CD8-positive, alpha-beta memory T cell (primary cell): ENCODE measurements at regions not wholly inside any gene's neighbourhood (a gene's known extent, or its start where the extent isn't known, plus 50 kb on each side); places are given as distances from the start of the nearest gene placed in this dataset.

Experiments used
- CTCF ChIA-PET: fragments of 350-600 bp; sonication (Branson Sonifier 250); formaldehyde crosslinking; loops from one replicate; lab custom pipeline; 2021; ENCODE audit warnings: antibody characterized with exemption; lab: Charles Lee
- POLR2A ChIA-PET: fragments of 350-600 bp; sonication (Branson Sonifier 250); formaldehyde crosslinking; loops from one replicate; lab custom pipeline; 2021; ENCODE audit warnings: antibody characterized with exemption; lab: Charles Lee
- DNase-seq, 5 donors: peaks; one replicate each; pipeline versions ENCODE4 v3.0.0 to v3.0.0-alpha.2; 2020 to 2022; ENCODE audit warnings: mixed read lengths in 1 of 5
- H3K27ac ChIP-seq: one replicate; pipeline ENCODE4 v1.7.0; 2013; ENCODE audit warnings: low read depth, mild to moderate bottlenecking, low read length, moderate library complexity
- H3K27me3 ChIP-seq: 2 replicates; pipeline ENCODE4 v1.7.0; 2013; ENCODE audit warnings: low read length, mild to moderate bottlenecking; ENCODE audit not compliant: insufficient read depth, poor library complexity, severe bottlenecking
- H3K36me3 ChIP-seq: 2 replicates; pipeline ENCODE4 v1.7.0; 2013; ENCODE audit warnings: mild to moderate bottlenecking, low read length, moderate library complexity; ENCODE audit not compliant: insufficient read depth
- H3K4me1 ChIP-seq: 2 replicates; pipeline ENCODE4 v1.7.0; 2013; ENCODE audit warnings: mild to moderate bottlenecking, low read length, moderate library complexity; ENCODE audit not compliant: insufficient read depth
- H3K4me3 ChIP-seq: 2 replicates; pipeline ENCODE4 v1.7.0; 2013; ENCODE audit warnings: mild to moderate bottlenecking, low read length
- H3K9me3 ChIP-seq: 2 replicates; pipeline ENCODE4 v1.7.0; 2013; ENCODE audit warnings: mild to moderate bottlenecking, low read length
- H3K27ac Mint-ChIP-seq, 8 donors: one replicate each; pipeline ENCODE4 v1.8.0; 2020 to 2021; ENCODE audit warnings: mixed read lengths in 8 of 8, mild to moderate bottlenecking in 6 of 8, inconsistent platforms in 3 of 8, moderate library complexity in 3 of 8
- H3K27me3 Mint-ChIP-seq, 2 donors: one replicate each; pipeline ENCODE4 v1.8.0; 2020 to 2021; ENCODE audit warnings: mixed read lengths in 2 of 2, mild to moderate bottlenecking in 1 of 2, moderate library complexity in 1 of 2
- H3K36me3 Mint-ChIP-seq, 3 donors: one replicate each; pipeline ENCODE4 v1.8.0; 2020 to 2021; ENCODE audit warnings: mixed read lengths in 3 of 3, inconsistent platforms in 1 of 3, mild to moderate bottlenecking in 1 of 3
- H3K4me1 Mint-ChIP-seq, 3 donors: one replicate each; pipeline ENCODE4 v1.8.0; 2020 to 2021; ENCODE audit warnings: mixed read lengths in 3 of 3, inconsistent platforms in 1 of 3, mild to moderate bottlenecking in 1 of 3
- H3K4me3 Mint-ChIP-seq, 7 donors: one replicate each; pipeline ENCODE4 v1.8.0; 2020 to 2021; ENCODE audit warnings: mixed read lengths in 7 of 7, mild to moderate bottlenecking in 6 of 7, moderate library complexity in 4 of 7, inconsistent platforms in 2 of 7
- H3K9me3 Mint-ChIP-seq, 5 donors: one replicate each; pipeline ENCODE4 v1.8.0; 2020 to 2022; ENCODE audit warnings: mixed read lengths in 5 of 5, mild to moderate bottlenecking in 3 of 5, moderate library complexity in 2 of 5, inconsistent platforms in 1 of 5

- H3K9me3 Mint-ChIP-seq, result peaks cover 2 to 4% (median 3%) of the 10 kb centered on the region in 5 donors
Observed at GRCh38 chr3:135453326-135453725, 512.2 kb upstream of the PPP2R3A start.

GRCh38 chr3:135454890-135455289, 510.6 kb upstream of the PPP2R3A start:
- Mint-ChIP-seq H3K4me3 (no peak overlapping the region), H3K4me1 (no peaks in the 10 kb centered on the region), H3K36me3 (no peaks in the 10 kb centered on the region), H3K27me3 (peaks cover 0 to 2% of the 10 kb centered on the region in 2 donors), H3K9me3 (peaks cover 2 to 5% (median 3%) of the 10 kb centered on the region in 5 donors), H3K27ac (no peak overlapping the region)
- CTCF ChIA-PET, result no interaction called here
- no peak overlapping the region for H3K4me3 ChIP-seq
- POLR2A ChIA-PET, result no interaction called here
- H3K36me3 ChIP-seq, result no peaks in the 10 kb centered on the region
- H3K4me1 ChIP-seq, result no peaks in the 10 kb centered on the region
- no peak for DNase-seq
- no peak overlapping the region for H3K27ac ChIP-seq
- H3K9me3 ChIP-seq, result no peaks in the 10 kb centered on the region
- H3K27me3 ChIP-seq, result no peaks in the 10 kb centered on the region

More at GRCh38 chr3:135453326-135453725, 512.2 kb upstream of the PPP2R3A start:
- Mint-ChIP-seq H3K4me1 (no peaks in the 10 kb centered on the region), H3K27me3 (peaks cover 0 to 2% of the 10 kb centered on the region in 2 donors), H3K27ac (no peak overlapping the region), H3K36me3 (no peaks in the 10 kb centered on the region), H3K4me3 (no peak overlapping the region)
- H3K4me3 ChIP-seq, result no peak overlapping the region
- ChIA-PET POLR2A (no interaction called here), CTCF (no interaction called here)
- H3K36me3 ChIP-seq, result no peaks in the 10 kb centered on the region
- H3K9me3 ChIP-seq, result no peaks in the 10 kb centered on the region
- DNase-seq, result no peak
- no peaks in the 10 kb centered on the region for H3K27me3 ChIP-seq
- no peak overlapping the region for H3K27ac ChIP-seq
- no peaks in the 10 kb centered on the region for H3K4me1 ChIP-seq

GRCh38 chr3:135456108-135456790, 509.3 kb upstream of the PPP2R3A start:
- CTCF ChIA-PET, result no interaction called here
- peaks cover 0 to 2% of the 10 kb centered on the region in 2 donors for H3K27me3 Mint-ChIP-seq
- no peak overlapping the region for H3K27ac Mint-ChIP-seq

GRCh38 chr3:135458541-135459322, 506.8 kb upstream of the PPP2R3A start:
- Histone ChIP-seq H3K27me3 (no peaks in the 10 kb centered on the region), H3K36me3 (no peaks in the 10 kb centered on the region), H3K4me1 (no peaks in the 10 kb centered on the region), H3K9me3 (no peaks in the 10 kb centered on the region), H3K27ac (no peak overlapping the region), H3K4me3 (no peak overlapping the region)
- no peaks in the 10 kb centered on the region for H3K36me3 Mint-ChIP-seq
- H3K4me3 Mint-ChIP-seq, result no peak overlapping the region
- POLR2A ChIA-PET, result no interaction called here
- DNase-seq, result no peak
- no peak overlapping the region for H3K27ac Mint-ChIP-seq
- H3K27me3 Mint-ChIP-seq, result peaks cover 0 to 4% of the 10 kb centered on the region in 2 donors
- H3K9me3 Mint-ChIP-seq, result peaks cover 0 to 8% (median 2%) of the 10 kb centered on the region in 5 donors
- H3K4me1 Mint-ChIP-seq, result no peaks in the 10 kb centered on the region
- CTCF ChIA-PET, result no interaction called here

More at GRCh38 chr3:135456108-135456790, 509.3 kb upstream of the PPP2R3A start:
- no peaks in the 10 kb centered on the region for H3K9me3 ChIP-seq
- POLR2A ChIA-PET, result no interaction called here
- H3K27me3 ChIP-seq, result no peaks in the 10 kb centered on the region
- peaks cover 2 to 8% (median 3%) of the 10 kb centered on the region in 5 donors for H3K9me3 Mint-ChIP-seq
- no peak overlapping the region for H3K4me3 ChIP-seq
- H3K4me1 Mint-ChIP-seq, result no peaks in the 10 kb centered on the region
- H3K4me1 ChIP-seq, result no peaks in the 10 kb centered on the region
- H3K36me3 Mint-ChIP-seq, result no peaks in the 10 kb centered on the region
- DNase-seq, result no peak
- H3K27ac ChIP-seq, result no peak overlapping the region
- no peaks in the 10 kb centered on the region for H3K36me3 ChIP-seq
- H3K4me3 Mint-ChIP-seq, result no peak overlapping the region

- no peaks in the 10 kb centered on the region for H3K4me1 Mint-ChIP-seq
- H3K27me3 ChIP-seq, result no peaks in the 10 kb centered on the region
- no peak overlapping the region for H3K27ac Mint-ChIP-seq
- CTCF ChIA-PET, result no interaction called here
- POLR2A ChIA-PET, result no interaction called here
- H3K27me3 Mint-ChIP-seq, result peaks cover 0 to 4% of the 10 kb centered on the region in 2 donors
- no peak for DNase-seq
- H3K36me3 ChIP-seq, result no peaks in the 10 kb centered on the region
- no peaks in the 10 kb centered on the region for H3K4me1 ChIP-seq
- no peaks in the 10 kb centered on the region for H3K36me3 Mint-ChIP-seq
- no peaks in the 10 kb centered on the region for H3K9me3 ChIP-seq
- no peak overlapping the region for H3K4me3 Mint-ChIP-seq
- peaks cover 0 to 8% (median 2%) of the 10 kb centered on the region in 5 donors for H3K9me3 Mint-ChIP-seq
- H3K4me3 ChIP-seq, result no peak overlapping the region
- H3K27ac ChIP-seq, result no peak overlapping the region
Observed at GRCh38 chr3:135460273-135460672, 505.3 kb upstream of the PPP2R3A start.

GRCh38 chr3:135471911-135472310, 493.6 kb upstream of the PPP2R3A start:
- Mint-ChIP-seq H3K4me1 (no peaks in the 10 kb centered on the region), H3K4me3 (no peak overlapping the region), H3K36me3 (no peaks in the 10 kb centered on the region), H3K9me3 (peaks cover 0 to 5% (median 0%) of the 10 kb centered on the region in 5 donors), H3K27me3 (no peaks in the 10 kb centered on the region), H3K27ac (no peak overlapping the region)
- no peak overlapping the region for H3K27ac ChIP-seq
- H3K36me3 ChIP-seq, result no peaks in the 10 kb centered on the region
- no peaks in the 10 kb centered on the region for H3K27me3 ChIP-seq
- ChIA-PET CTCF (no interaction called here), POLR2A (no interaction called here)
- H3K9me3 ChIP-seq, result no peaks in the 10 kb centered on the region
- DNase-seq, result no peak
- H3K4me3 ChIP-seq, result no peak overlapping the region
- no peaks in the 10 kb centered on the region for H3K4me1 ChIP-seq

GRCh38 chr3:135473449-135473848, 492.1 kb upstream of the PPP2R3A start:
- no peak for DNase-seq
- Histone ChIP-seq H3K4me1 (no peaks in the 10 kb centered on the region), H3K27ac (no peak overlapping the region), H3K4me3 (no peak overlapping the region), H3K9me3 (no peaks in the 10 kb centered on the region), H3K36me3 (no peaks in the 10 kb centered on the region), H3K27me3 (no peaks in the 10 kb centered on the region)
- Mint-ChIP-seq H3K36me3 (no peaks in the 10 kb centered on the region), H3K9me3 (peaks cover 0 to 4% (median 0%) of the 10 kb centered on the region in 5 donors), H3K4me3 (no peak overlapping the region), H3K4me1 (no peaks in the 10 kb centered on the region), H3K27me3 (no peaks in the 10 kb centered on the region), H3K27ac (no peak overlapping the region)
- CTCF ChIA-PET, result no interaction called here
- POLR2A ChIA-PET, result no interaction called here

GRCh38 chr3:135487261-135487660, 478.3 kb upstream of the PPP2R3A start:
- Mint-ChIP-seq H3K9me3 (no peaks in the 10 kb centered on the region), H3K27me3 (no peaks in the 10 kb centered on the region), H3K36me3 (no peaks in the 10 kb centered on the region), H3K4me3 (no peak overlapping the region), H3K4me1 (no peaks in the 10 kb centered on the region), H3K27ac (no peak overlapping the region)
- no peak for DNase-seq
- ChIA-PET CTCF (no interaction called here), POLR2A (no interaction called here)
- Histone ChIP-seq H3K27ac (no peak overlapping the region), H3K9me3 (no peaks in the 10 kb centered on the region), H3K4me1 (no peaks in the 10 kb centered on the region), H3K4me3 (no peak overlapping the region), H3K36me3 (no peaks in the 10 kb centered on the region), H3K27me3 (no peaks in the 10 kb centered on the region)
